HG03378 (cell line): ENCODE measurements at regions not wholly inside any gene's neighbourhood (a gene's known extent, or its start where the extent isn't known, plus 50 kb on each side); places are given as distances from the start of the nearest gene placed in this dataset.

ENCODE experiments used
- ATAC-seq: cut with Tn5 transposase; IDR thresholded peaks from one replicate; pipeline ENCODE4 v1.9.1; 2021; ENCODE audit warnings: mild to moderate bottlenecking, moderate library complexity; ENCODE audit not compliant: unreplicated experiment

- ATAC-seq: no peak
These were observed 140.6 kb upstream of the STC2 start for GRCh38 chr5:173468821-173469251.

- no peak for ATAC-seq
These were observed 138.0 kb upstream of the STC2 start for GRCh38 chr5:173466227-173466626.

GRCh38 chr5:173464813-173465212 lies 136.6 kb upstream of the STC2 start:
- ATAC-seq: no peak

GRCh38 chr5:173463207-173463606 lies 135.0 kb upstream of the STC2 start:
- no peak for ATAC-seq

GRCh38 chr5:173458828-173459609 lies 130.8 kb upstream of the STC2 start:
- ATAC-seq: no peak

GRCh38 chr5:173457482-173457881 lies 129.3 kb upstream of the STC2 start:
- no peak for ATAC-seq

GRCh38 chr5:173456751-173457171 lies 128.5 kb upstream of the STC2 start:
- ATAC-seq: no peak

GRCh38 chr5:173456181-173456580 lies 128.0 kb upstream of the STC2 start:
- no peak for ATAC-seq

- no peak for ATAC-seq
These were observed 127.4 kb upstream of the STC2 start for GRCh38 chr5:173455599-173455957.

- no peak for ATAC-seq
These were observed 126.8 kb upstream of the STC2 start for GRCh38 chr5:173454736-173455598.

GRCh38 chr5:173454361-173454735 lies 126.1 kb upstream of the STC2 start:
- no peak for ATAC-seq

GRCh38 chr5:173453167-173453566 lies 125.0 kb upstream of the STC2 start:
- no peak for ATAC-seq

- ATAC-seq: no peak
These were observed 124.1 kb upstream of the STC2 start for GRCh38 chr5:173452119-173452905.

- no peak for ATAC-seq
These were observed 123.4 kb upstream of the STC2 start for GRCh38 chr5:173451651-173452050.

GRCh38 chr5:173451031-173451430 lies 122.8 kb upstream of the STC2 start:
- ATAC-seq: no peak

- no peak for ATAC-seq
These were observed 122.0 kb upstream of the STC2 start for GRCh38 chr5:173450188-173450587.

- no peak for ATAC-seq
These were observed 120.6 kb upstream of the STC2 start for GRCh38 chr5:173448856-173449255.

GRCh38 chr5:173443971-173444370 lies 115.8 kb upstream of the STC2 start:
- no peak for ATAC-seq

GRCh38 chr5:173441053-173441628 lies 112.9 kb upstream of the STC2 start:
- ATAC-seq: no peak

GRCh38 chr5:173438951-173439350 lies 110.7 kb upstream of the STC2 start:
- no peak for ATAC-seq

GRCh38 chr5:173435447-173435846 lies 107.2 kb upstream of the STC2 start:
- no peak for ATAC-seq
